ENCODE measurements at regions not wholly inside any gene's neighbourhood (a gene's known extent, or its start where the extent isn't known, plus 50 kb on each side); places are given as distances from the start of the nearest gene placed in this dataset.

DNA sequence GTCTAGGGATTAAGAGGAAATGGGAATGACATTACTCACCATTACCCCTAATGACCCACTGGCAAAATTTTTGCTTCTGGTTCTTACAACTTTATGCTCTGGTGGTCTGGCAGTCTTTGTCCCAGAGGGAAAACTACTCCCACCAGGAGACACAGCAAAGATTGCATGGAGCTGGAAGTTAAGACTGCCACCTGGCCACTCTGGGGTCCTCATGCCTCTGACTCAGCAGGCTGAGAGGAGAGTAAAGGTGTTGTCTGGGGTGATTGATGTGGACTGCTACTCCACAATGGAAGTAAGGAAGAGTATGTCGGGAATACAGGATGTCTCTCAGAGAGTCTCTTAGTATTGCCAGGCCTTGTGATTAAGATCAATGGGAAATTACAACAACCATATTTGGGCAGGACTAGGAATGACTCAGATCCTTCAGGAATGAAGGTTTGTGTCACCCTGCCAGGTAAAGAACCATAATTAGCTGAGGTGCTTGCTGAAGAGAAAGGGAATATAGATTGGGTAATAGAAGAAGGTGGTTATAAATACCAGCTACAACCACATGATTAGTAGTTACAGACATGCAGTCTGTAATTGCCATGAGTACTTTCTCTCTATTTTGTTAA lies 215.5 kb downstream of the GPAT3 start:
- TF ChIP-seq POLR2A (IDR thresholded peaks at IDR 0.05): no peak
- TF ChIP-seq CTCF (IDR thresholded peaks at IDR 0.05): no peak
- no peak for TF ChIP-seq EP300 (IDR thresholded peaks at IDR 0.05)
- TF ChIP-seq POLR2AphosphoS5 (IDR thresholded peaks at IDR 0.05): no peak
